ENCODE measurements at regions not wholly inside any gene's neighbourhood (a gene's known extent, or its start where the extent isn't known, plus 50 kb on each side); places are given as distances from the start of the nearest gene placed in this dataset.

- H3K9me3 ChIP-seq, result no peaks in the 10 kb centered on the region
- H3K36me3 Mint-ChIP-seq (ENCODE audit: insufficient read depth, unreplicated experiment), result no peaks in the 10 kb centered on the region
- H3K27me3 Mint-ChIP-seq (ENCODE audit: insufficient read depth, unreplicated experiment), result peaks cover 1% of the 10 kb centered on the region
- no TSS peak for BruUV-seq (replicated peaks)
- no peak overlapping the region for H3K4me3 Mint-ChIP-seq (ENCODE audit: unreplicated experiment)
- H3K9me3 Mint-ChIP-seq (ENCODE audit: unreplicated experiment), result no peaks in the 10 kb centered on the region
- CTCF ChIA-PET, result no interaction called here
- no peak for DNase-seq
- intact Hi-C loops (cut with micrococcal nuclease; ENCODE audit: unreplicated experiment), result no loop called here
- no peaks in the 10 kb centered on the region for H3K4me1 ChIP-seq
- H3K4me1 Mint-ChIP-seq (ENCODE audit: low read depth, unreplicated experiment), result no peaks in the 10 kb centered on the region
- no peaks in the 10 kb centered on the region for H3K27me3 ChIP-seq (replicated peaks; ENCODE audit: control insufficient read depth, insufficient read depth, low read length)
- no peak overlapping the region for H3K4me3 ChIP-seq (ENCODE audit: low read depth, low read length)
- POLR2A ChIA-PET, result no interaction called here
- no peak overlapping the region for H3K27ac Mint-ChIP-seq (ENCODE audit: unreplicated experiment)
- no peaks in the 10 kb centered on the region for H3K36me3 ChIP-seq (ENCODE audit: control insufficient read depth, insufficient read depth, low read length)
- no peak for TF ChIP-seq CTCF (IDR thresholded peaks at IDR 0.05; ENCODE audit: insufficient read depth in 1 of 2, low read depth in 1 of 2, low read length in 1 of 2, severe bottlenecking in 1 of 2, unreplicated experiment in 1 of 2)
Observed at GRCh38 chr5:101969742-101970141, 326.3 kb downstream of the SLCO4C1 start.

- no peak for DNase-seq
- BruUV-seq (replicated peaks), result no TSS peak
- POLR2A ChIA-PET, result no interaction called here
Observed at GRCh38 chr5:101966476-101966875, 329.6 kb downstream of the SLCO4C1 start.

GRCh38 chr5:101955891-101956290 lies 340.2 kb downstream of the SLCO4C1 start:
- H3K27me3 Mint-ChIP-seq (ENCODE audit: insufficient read depth, unreplicated experiment), result peaks cover 4% of the 10 kb centered on the region
- H3K9me3 Mint-ChIP-seq (ENCODE audit: unreplicated experiment), result no peaks in the 10 kb centered on the region
- intact Hi-C loops (cut with micrococcal nuclease; ENCODE audit: unreplicated experiment), result no loop called here
- Histone ChIP-seq H3K27me3 (replicated peaks; ENCODE audit: control insufficient read depth, insufficient read depth, low read length) (no peaks in the 10 kb centered on the region), H3K36me3 (ENCODE audit: control insufficient read depth, insufficient read depth, low read length) (no peaks in the 10 kb centered on the region), H3K9me3 (no peaks in the 10 kb centered on the region), H3K4me3 (ENCODE audit: low read depth, low read length) (no peak overlapping the region), H3K4me1 (no peaks in the 10 kb centered on the region)
- TF ChIP-seq CTCF (IDR thresholded peaks at IDR 0.05; ENCODE audit: insufficient read depth in 1 of 2, low read depth in 1 of 2, low read length in 1 of 2, severe bottlenecking in 1 of 2, unreplicated experiment in 1 of 2), result no peak
- DNase-seq, result no peak
- H3K4me1 Mint-ChIP-seq (ENCODE audit: low read depth, unreplicated experiment), result no peaks in the 10 kb centered on the region
- CTCF ChIA-PET, result no interaction called here
- POLR2A ChIA-PET, result no interaction called here
- H3K4me3 Mint-ChIP-seq (ENCODE audit: unreplicated experiment), result no peak overlapping the region
- H3K27ac Mint-ChIP-seq (ENCODE audit: unreplicated experiment), result no peak overlapping the region
- no TSS peak for BruUV-seq (replicated peaks)
- H3K36me3 Mint-ChIP-seq (ENCODE audit: insufficient read depth, unreplicated experiment), result no peaks in the 10 kb centered on the region

More at GRCh38 chr5:101966476-101966875, 329.6 kb downstream of the SLCO4C1 start:
- intact Hi-C loops (cut with micrococcal nuclease; ENCODE audit: unreplicated experiment), result no loop called here
- TF ChIP-seq CTCF (IDR thresholded peaks at IDR 0.05; ENCODE audit: insufficient read depth in 1 of 2, low read depth in 1 of 2, low read length in 1 of 2, severe bottlenecking in 1 of 2, unreplicated experiment in 1 of 2), result no peak
- H3K9me3 Mint-ChIP-seq (ENCODE audit: unreplicated experiment), result no peaks in the 10 kb centered on the region
- no peaks in the 10 kb centered on the region for H3K36me3 Mint-ChIP-seq (ENCODE audit: insufficient read depth, unreplicated experiment)
- H3K27me3 ChIP-seq (replicated peaks; ENCODE audit: control insufficient read depth, insufficient read depth, low read length), result no peaks in the 10 kb centered on the region
- H3K4me3 ChIP-seq (ENCODE audit: low read depth, low read length), result no peak overlapping the region
- H3K4me3 Mint-ChIP-seq (ENCODE audit: unreplicated experiment), result no peak overlapping the region
- peaks cover 3% of the 10 kb centered on the region for H3K27me3 Mint-ChIP-seq (ENCODE audit: insufficient read depth, unreplicated experiment)
- no peaks in the 10 kb centered on the region for H3K9me3 ChIP-seq
- no peaks in the 10 kb centered on the region for H3K4me1 ChIP-seq
- no peak overlapping the region for H3K27ac Mint-ChIP-seq (ENCODE audit: unreplicated experiment)
- no peaks in the 10 kb centered on the region for H3K36me3 ChIP-seq (ENCODE audit: control insufficient read depth, insufficient read depth, low read length)
- no peaks in the 10 kb centered on the region for H3K4me1 Mint-ChIP-seq (ENCODE audit: low read depth, unreplicated experiment)
- CTCF ChIA-PET, result no interaction called here
